Mesenchymal stem cell (in vitro differentiated cells and primary cell): ENCODE measurements at regions not wholly inside any gene's neighbourhood (a gene's known extent, or its start where the extent isn't known, plus 50 kb on each side); places are given as distances from the start of the nearest gene placed in this dataset.

ENCODE experiments used
- DNase-seq: peaks from one replicate; pipeline ENCODE4 v3.0.0-alpha.2; 2013
- H2AFZ ChIP-seq: one replicate; pipeline ENCODE4 v1.6.1; 2013; ENCODE audit warnings: low read depth, mild to moderate bottlenecking, control low read depth, inconsistent platforms, low read length, moderate library complexity
- H2AK5ac ChIP-seq: 2 replicates; pipeline ENCODE4 v1.6.1; 2013; ENCODE audit warnings: low read length, moderate library complexity, mild to moderate bottlenecking, inconsistent platforms; ENCODE audit not compliant: severe bottlenecking
- H2BK120ac ChIP-seq: one replicate; pipeline ENCODE4 v1.6.1; 2013; ENCODE audit warnings: low read depth, mild to moderate bottlenecking, inconsistent platforms, low read length, moderate library complexity
- H2BK12ac ChIP-seq, 2 experiments: one replicate each; pipeline ENCODE4 v1.6.1; 2013; ENCODE audit warnings: inconsistent platforms in 2 of 2, low read length in 2 of 2, mild to moderate bottlenecking in 2 of 2, moderate library complexity in 2 of 2, control low read depth in 1 of 2
- H2BK15ac ChIP-seq: one replicate; pipeline ENCODE4 v1.6.1; 2013; ENCODE audit warnings: mild to moderate bottlenecking, low read depth, inconsistent platforms; ENCODE audit not compliant: poor library complexity, severe bottlenecking
- H2BK5ac ChIP-seq: 2 replicates; pipeline ENCODE4 v1.6.1; 2013; ENCODE audit warnings: low read depth, mild to moderate bottlenecking, low read length, control low read depth, inconsistent platforms; ENCODE audit not compliant: poor library complexity, severe bottlenecking
- H3K14ac ChIP-seq, 2 experiments: one replicate each; pipeline ENCODE4 v1.6.1; 2013; ENCODE audit warnings: inconsistent platforms in 2 of 2, low read length in 2 of 2, control low read depth in 1 of 2, mild to moderate bottlenecking in 1 of 2, moderate library complexity in 1 of 2
- H3K18ac ChIP-seq, 2 experiments: one replicate each; pipeline ENCODE4 v1.6.1; 2013; ENCODE audit warnings: inconsistent platforms in 2 of 2, low read length in 2 of 2, control low read depth in 1 of 2, low read depth in 1 of 2, mild to moderate bottlenecking in 1 of 2
- H3K23ac ChIP-seq, 2 experiments: one replicate each; pipeline ENCODE4 v1.6.1; 2013; ENCODE audit warnings: inconsistent platforms in 2 of 2, low read length in 2 of 2, mild to moderate bottlenecking in 2 of 2, moderate library complexity in 2 of 2, control low read depth in 1 of 2
- H3K27ac ChIP-seq: 2 replicates; pipeline ENCODE4 v1.5.1; 2013; ENCODE audit warnings: mild to moderate bottlenecking, moderate library complexity, low read length, control low read depth, inconsistent platforms; ENCODE audit not compliant: poor library complexity, severe bottlenecking
- H3K27me3 ChIP-seq, 2 experiments: 2 replicates each; pipeline versions ENCODE4 v1.6.1 to v1.7.0; 2013; ENCODE audit warnings: low read length in 2 of 2, mild to moderate bottlenecking in 2 of 2, moderate library complexity in 2 of 2, control low read depth in 1 of 2, inconsistent platforms in 1 of 2; ENCODE audit not compliant: control insufficient read depth in 1 of 2, insufficient read depth in 1 of 2
- H3K36me3 ChIP-seq, 2 experiments: 2 replicates each; pipeline versions ENCODE4 v1.6.1 to v1.7.0; 2013; ENCODE audit warnings: low read length in 2 of 2, control low read depth in 1 of 2, inconsistent platforms in 1 of 2, low read depth in 1 of 2, mild to moderate bottlenecking in 1 of 2; ENCODE audit not compliant: insufficient read depth in 2 of 2, control insufficient read depth in 1 of 2
- H3K4ac ChIP-seq, 2 experiments: one replicate each; pipeline ENCODE4 v1.6.1; 2013; ENCODE audit warnings: inconsistent platforms in 2 of 2, low read length in 2 of 2, mild to moderate bottlenecking in 2 of 2, moderate library complexity in 2 of 2, control low read depth in 1 of 2, low read depth in 1 of 2
- H3K4me1 ChIP-seq: 2 replicates; pipeline ENCODE4 v1.6.1; 2013; ENCODE audit warnings: low read depth, low read length, control low read depth; ENCODE audit not compliant: control insufficient read depth, insufficient read depth
- H3K4me2 ChIP-seq: 2 replicates; pipeline ENCODE4 v1.6.1; 2013; ENCODE audit warnings: low read length, mild to moderate bottlenecking, inconsistent platforms; ENCODE audit not compliant: poor library complexity, severe bottlenecking
- H3K4me3 ChIP-seq, 2 experiments: 2 replicates each; pipeline versions ENCODE4 v1.5.1 to v1.7.0; 2013; ENCODE audit warnings: low read length in 2 of 2, mild to moderate bottlenecking in 2 of 2, control low read depth in 1 of 2, low read depth in 1 of 2; ENCODE audit not compliant: insufficient read depth in 1 of 2
- H3K79me1 ChIP-seq: replicated peaks from 2 replicates; pipeline ENCODE4 v1.6.1; 2013; ENCODE audit warnings: mild to moderate bottlenecking, control low read depth, low read length, inconsistent platforms; ENCODE audit not compliant: poor library complexity, severe bottlenecking
- H3K9ac ChIP-seq: 2 replicates; pipeline ENCODE4 v1.7.0; 2013; ENCODE audit warnings: mild to moderate bottlenecking, low read length, moderate library complexity
- H3K9me3 ChIP-seq: 2 replicates; pipeline ENCODE4 v1.7.0; 2013; ENCODE audit warnings: mild to moderate bottlenecking, low read length; ENCODE audit not compliant: control insufficient read depth
- H4K8ac ChIP-seq: one replicate; pipeline ENCODE4 v1.6.1; 2013; ENCODE audit warnings: inconsistent platforms, mild to moderate bottlenecking, low read length, moderate library complexity
- H4K91ac ChIP-seq: one replicate; pipeline ENCODE4 v1.6.1; 2013; ENCODE audit warnings: mild to moderate bottlenecking, low read length, inconsistent platforms
- WGBS: methylation state at CpG from one replicate; pipeline ENCODE4 v1.1.7; 2013; ENCODE audit warnings: mixed read lengths; 5-methylcytosine and 5-hydroxymethylcytosine counted together

DNA sequence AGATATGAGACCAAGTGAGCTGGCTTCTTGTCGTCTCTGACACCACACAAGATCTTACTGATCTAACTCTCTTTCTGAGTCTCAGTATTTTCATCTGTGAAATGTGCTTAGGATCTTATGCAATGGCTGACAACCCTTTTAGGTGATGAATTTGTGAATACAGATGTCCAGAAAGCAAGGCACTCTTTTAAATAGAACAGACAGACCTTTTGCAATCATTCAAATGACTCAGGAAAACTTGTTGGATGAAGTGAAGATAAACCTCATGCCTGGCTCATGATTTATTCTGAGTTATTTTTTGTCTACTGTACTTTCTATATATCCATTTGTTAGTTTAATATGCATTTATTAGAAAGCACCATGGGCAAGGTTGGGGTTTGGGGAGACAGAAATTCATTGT lies 411.3 kb downstream of the PTPRU start:
- Histone ChIP-seq H4K8ac (no peak overlapping the region), H3K4ac (no peak overlapping the region), H3K9me3 (no peaks in the 10 kb centered on the region), H3K14ac (no peak overlapping the region), H3K27ac (no peak overlapping the region), H2BK5ac (no peak overlapping the region), H2AFZ (no peak overlapping the region), H2BK120ac (no peak overlapping the region), H2AK5ac (no peak overlapping the region), H3K4me3 (no peak overlapping the region), H3K27me3 (peaks cover 0 to 19% of the 10 kb centered on the region in 2 experiments), H3K4me1 (peaks cover 8% of the 10 kb centered on the region), H3K79me1 (no peaks in the 10 kb centered on the region), H4K91ac (no peak overlapping the region), H3K18ac (no peak overlapping the region), H3K4me2 (no peak overlapping the region), H3K9ac (no peak overlapping the region), H3K23ac (no peak overlapping the region), H2BK12ac (no peak overlapping the region), H3K36me3 (no peaks in the 10 kb centered on the region), H2BK15ac (no peak overlapping the region)
- WGBS = no CpG with 5 or more reads among the region's 1 CpG
- DNase-seq = no peak

DNA sequence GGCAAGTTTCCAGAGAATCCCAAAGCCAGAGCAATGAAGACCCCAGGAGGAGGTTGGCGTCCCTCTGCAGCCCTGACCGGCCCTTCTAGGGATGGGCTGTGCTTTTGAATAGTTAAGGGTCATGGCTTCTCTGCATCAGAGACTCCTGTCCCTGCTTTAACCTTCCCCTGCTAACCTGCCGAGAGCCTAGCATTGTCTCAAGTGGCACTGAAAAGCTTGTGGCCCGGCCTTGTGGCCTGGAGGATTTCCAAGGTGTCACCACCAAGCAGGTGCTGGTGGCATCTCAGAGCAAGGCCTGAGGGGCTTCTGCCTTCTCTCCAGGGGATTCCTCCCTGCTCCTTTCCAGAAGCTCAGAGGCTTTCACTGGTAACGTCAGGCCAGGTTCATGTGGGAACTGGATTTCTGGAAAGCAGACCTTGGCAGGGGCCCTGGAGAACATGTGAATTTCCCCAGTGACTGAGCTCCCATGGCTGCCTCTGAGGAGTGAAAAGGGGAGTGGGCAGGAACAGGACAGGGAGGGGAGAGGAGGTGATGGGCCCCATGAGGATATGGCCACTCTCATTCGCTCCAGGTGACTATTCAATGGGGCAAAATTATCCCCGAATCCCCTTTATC lies 409.9 kb downstream of the PTPRU start:
- WGBS = 84% methylated on average over 5 of the region's 7 CpGs
- Histone ChIP-seq H4K8ac (no peak overlapping the region), H3K4me3 (no peak overlapping the region), H2AK5ac (peak overlapping the region; percentile 27), H3K4ac (no peak overlapping the region), H3K4me1 (peaks cover 6% of the 10 kb centered on the region), H3K27ac (no peak overlapping the region), H3K18ac (no peak overlapping the region), H4K91ac (no peak overlapping the region), H2BK120ac (no peak overlapping the region), H2BK5ac (no peak overlapping the region), H3K36me3 (no peaks in the 10 kb centered on the region), H3K27me3 (peaks cover 0 to 28% of the 10 kb centered on the region in 2 experiments), H3K79me1 (no peaks in the 10 kb centered on the region), H3K4me2 (no peak overlapping the region), H2BK12ac (no peak overlapping the region), H2AFZ (no peak overlapping the region), H2BK15ac (no peak overlapping the region), H3K23ac (no peak overlapping the region), H3K9ac (no peak overlapping the region), H3K14ac (no peak overlapping the region), H3K9me3 (no peaks in the 10 kb centered on the region)
- no peak for DNase-seq

DNA sequence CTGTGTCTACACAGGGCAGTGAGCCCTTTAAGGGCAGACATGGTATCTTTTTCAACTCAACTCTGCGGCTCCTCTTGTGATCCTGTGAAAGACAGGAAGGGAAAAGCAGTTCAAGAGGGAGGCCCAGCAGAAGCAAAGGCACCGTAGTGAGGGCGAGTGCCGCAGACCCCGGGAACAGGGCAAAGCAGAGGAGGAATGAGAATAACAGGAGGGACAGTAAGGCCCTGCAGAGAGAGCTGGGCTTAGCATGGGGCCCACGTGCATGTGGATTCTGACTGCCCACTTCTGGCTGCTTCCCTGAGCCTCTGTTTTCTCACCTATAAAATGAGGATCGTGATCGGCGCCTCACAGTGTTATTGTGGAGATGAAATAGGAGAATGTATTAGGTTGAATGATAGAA lies 409.3 kb downstream of the PTPRU start:
- 65% methylated on average over 6 of the region's 9 CpGs for WGBS
- Histone ChIP-seq H4K8ac (no peak overlapping the region), H2BK12ac (no peak overlapping the region), H2AFZ (no peak overlapping the region), H2BK15ac (no peak overlapping the region), H3K4me3 (no peak overlapping the region), H3K27ac (no peak overlapping the region), H3K14ac (no peak overlapping the region), H3K23ac (no peak overlapping the region), H3K79me1 (no peaks in the 10 kb centered on the region), H3K4me1 (peaks cover 7% of the 10 kb centered on the region), H3K27me3 (peaks cover 0 to 28% of the 10 kb centered on the region in 2 experiments), H3K18ac (no peak overlapping the region), H2AK5ac (no peak overlapping the region), H3K9me3 (no peaks in the 10 kb centered on the region), H3K9ac (no peak overlapping the region), H3K36me3 (no peaks in the 10 kb centered on the region), H4K91ac (no peak overlapping the region), H3K4ac (no peak overlapping the region), H2BK120ac (no peak overlapping the region), H3K4me2 (no peak overlapping the region), H2BK5ac (no peak overlapping the region)
- no peak for DNase-seq

- H4K91ac ChIP-seq = no peak overlapping the region
- H3K4me2 ChIP-seq = no peak overlapping the region
- no peaks in the 10 kb centered on the region for H3K79me1 ChIP-seq
- 89% methylated on average over 4 of the region's 4 CpGs for WGBS
- H3K23ac ChIP-seq = no peak overlapping the region
- H2AK5ac ChIP-seq = no peak overlapping the region
- H3K27me3 ChIP-seq = peaks cover 0 to 23% of the 10 kb centered on the region in 2 experiments
- H3K14ac ChIP-seq = no peak overlapping the region
- no peak overlapping the region for H3K4ac ChIP-seq
- H3K27ac ChIP-seq = no peak overlapping the region
- no peak overlapping the region for H3K4me3 ChIP-seq
- H2AFZ ChIP-seq = no peak overlapping the region
- no peak overlapping the region for H4K8ac ChIP-seq
- no peaks in the 10 kb centered on the region for H3K9me3 ChIP-seq
- H2BK12ac ChIP-seq = no peak overlapping the region
- H2BK15ac ChIP-seq = no peak overlapping the region
- no peak overlapping the region for H3K18ac ChIP-seq
- H3K9ac ChIP-seq = no peak overlapping the region
- no peak overlapping the region for H2BK5ac ChIP-seq
- H3K36me3 ChIP-seq = no peaks in the 10 kb centered on the region
- H3K4me1 ChIP-seq = peaks cover 12% of the 10 kb centered on the region
- DNase-seq = no peak
- no peak overlapping the region for H2BK120ac ChIP-seq
These were observed 408.5 kb downstream of the PTPRU start for GRCh38 chr1:29644812-29645211.
